HepG2 (cell line): ENCODE measurements at regions not wholly inside any gene's neighbourhood (a gene's known extent, or its start where the extent isn't known, plus 50 kb on each side); places are given as distances from the start of the nearest gene placed in this dataset.

ENCODE experiments used
- ESRRA ChIP-seq: sonication (generic); formaldehyde crosslinking; IDR thresholded peaks from 2 replicates; pipeline ENCODE4 v1.5.1; 2020; ENCODE audit warnings: mild to moderate bottlenecking, low read depth, missing genetic modification reagents
- KLF16 ChIP-seq, 2 experiments: sonication (generic) in 1 of 2; formaldehyde crosslinking in 1 of 2; IDR thresholded peaks; 2 replicates each; pipeline versions ENCODE4 v1.6.1 to v1.8.0; 2016 to 2023; ENCODE audit warnings: missing genetic modification reagents in 2 of 2, missing compliant biosample characterization in 1 of 2
- TARDBP ChIP-seq: sonication (generic); formaldehyde crosslinking; IDR thresholded peaks from 2 replicates; pipeline ENCODE4 v1.8.0; 2022; ENCODE audit warnings: mild to moderate bottlenecking, missing genetic modification reagents
- YY1 ChIP-seq: IDR thresholded peaks from 2 replicates; pipeline ENCODE4 v1.6.1; 2011; ENCODE audit warnings: low read length, low read depth, moderate library complexity, mild to moderate bottlenecking; ENCODE audit not compliant: insufficient read depth, insufficient replicate concordance
- ZNF101 ChIP-seq: sonication (generic); formaldehyde crosslinking; IDR thresholded peaks from 2 replicates; pipeline ENCODE4 v1.4.0; 2020; ENCODE audit warnings: mild to moderate bottlenecking, low read depth, missing genetic modification reagents, borderline replicate concordance
- ZSCAN9 ChIP-seq: IDR thresholded peaks from 2 replicates; pipeline ENCODE4 v1.6.1; 2016; ENCODE audit warnings: borderline replicate concordance
- TF ChIP-seq, protein P1 (sequence below): sonication (generic); formaldehyde crosslinking; IDR thresholded peaks from 2 replicates; pipeline ENCODE4 v1.9.0; 2022; ENCODE audit warnings: missing genetic modification reagents, mild to moderate bottlenecking, borderline replicate concordance
- TF ChIP-seq, protein P2 (sequence below): sonication (generic); formaldehyde crosslinking; IDR thresholded peaks from 2 replicates; pipeline ENCODE4 v1.5.0; 2020; ENCODE audit warnings: missing genetic modification reagents
- TF ChIP-seq, protein P3 (sequence below): sonication (generic); formaldehyde crosslinking; IDR thresholded peaks from 2 replicates; pipeline ENCODE4 v1.5.0; 2020; ENCODE audit warnings: mild to moderate bottlenecking, missing genetic modification reagents, moderate library complexity
- TF ChIP-seq, protein P4 (sequence below): sonication (generic); formaldehyde crosslinking; IDR thresholded peaks from 2 replicates; pipeline ENCODE4 v1.5.1; 2020; ENCODE audit warnings: missing genetic modification reagents, mild to moderate bottlenecking, borderline replicate concordance

DNA sequence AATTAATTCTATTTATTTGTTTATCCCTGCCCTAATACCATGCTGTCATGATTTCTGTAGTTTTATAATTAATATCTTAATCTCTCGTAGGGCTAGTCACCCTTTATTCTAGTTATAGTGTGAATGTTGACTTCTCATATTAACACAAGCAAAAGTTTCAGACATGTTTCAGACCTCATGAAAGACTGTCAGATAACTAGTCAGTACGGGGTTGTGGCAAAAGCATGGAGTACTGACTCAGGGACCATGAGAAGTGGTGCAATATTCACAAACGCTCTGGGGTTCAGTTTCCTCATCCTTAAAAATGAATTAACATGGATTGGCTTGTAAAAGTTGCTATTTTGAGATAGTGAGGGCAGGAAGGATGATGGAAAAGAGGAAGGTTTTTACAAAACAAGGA is 148.9 kb downstream of the TMEM200A start:
- TF ChIP-seq, protein P1, sequence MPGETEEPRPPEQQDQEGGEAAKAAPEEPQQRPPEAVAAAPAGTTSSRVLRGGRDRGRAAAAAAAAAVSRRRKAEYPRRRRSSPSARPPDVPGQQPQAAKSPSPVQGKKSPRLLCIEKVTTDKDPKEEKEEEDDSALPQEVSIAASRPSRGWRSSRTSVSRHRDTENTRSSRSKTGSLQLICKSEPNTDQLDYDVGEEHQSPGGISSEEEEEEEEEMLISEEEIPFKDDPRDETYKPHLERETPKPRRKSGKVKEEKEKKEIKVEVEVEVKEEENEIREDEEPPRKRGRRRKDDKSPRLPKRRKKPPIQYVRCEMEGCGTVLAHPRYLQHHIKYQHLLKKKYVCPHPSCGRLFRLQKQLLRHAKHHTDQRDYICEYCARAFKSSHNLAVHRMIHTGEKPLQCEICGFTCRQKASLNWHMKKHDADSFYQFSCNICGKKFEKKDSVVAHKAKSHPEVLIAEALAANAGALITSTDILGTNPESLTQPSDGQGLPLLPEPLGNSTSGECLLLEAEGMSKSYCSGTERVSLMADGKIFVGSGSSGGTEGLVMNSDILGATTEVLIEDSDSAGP, result no peak
- TF ChIP-seq ZNF101 (CRISPR knock-in tag) (no peak), KLF16 (CRISPR knock-in tag; IDR thresholded peaks at IDR 0.05) (no peak), TARDBP (CRISPR knock-in tag) (no peak), YY1 (no peak), ESRRA (no peak), ZSCAN9 (CRISPR knock-in tag) (no peak)
- TF ChIP-seq, protein P2, sequence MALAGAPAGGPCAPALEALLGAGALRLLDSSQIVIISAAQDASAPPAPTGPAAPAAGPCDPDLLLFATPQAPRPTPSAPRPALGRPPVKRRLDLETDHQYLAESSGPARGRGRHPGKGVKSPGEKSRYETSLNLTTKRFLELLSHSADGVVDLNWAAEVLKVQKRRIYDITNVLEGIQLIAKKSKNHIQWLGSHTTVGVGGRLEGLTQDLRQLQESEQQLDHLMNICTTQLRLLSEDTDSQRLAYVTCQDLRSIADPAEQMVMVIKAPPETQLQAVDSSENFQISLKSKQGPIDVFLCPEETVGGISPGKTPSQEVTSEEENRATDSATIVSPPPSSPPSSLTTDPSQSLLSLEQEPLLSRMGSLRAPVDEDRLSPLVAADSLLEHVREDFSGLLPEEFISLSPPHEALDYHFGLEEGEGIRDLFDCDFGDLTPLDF (CRISPR knock-in tag), result no peak
- TF ChIP-seq, protein P3, sequence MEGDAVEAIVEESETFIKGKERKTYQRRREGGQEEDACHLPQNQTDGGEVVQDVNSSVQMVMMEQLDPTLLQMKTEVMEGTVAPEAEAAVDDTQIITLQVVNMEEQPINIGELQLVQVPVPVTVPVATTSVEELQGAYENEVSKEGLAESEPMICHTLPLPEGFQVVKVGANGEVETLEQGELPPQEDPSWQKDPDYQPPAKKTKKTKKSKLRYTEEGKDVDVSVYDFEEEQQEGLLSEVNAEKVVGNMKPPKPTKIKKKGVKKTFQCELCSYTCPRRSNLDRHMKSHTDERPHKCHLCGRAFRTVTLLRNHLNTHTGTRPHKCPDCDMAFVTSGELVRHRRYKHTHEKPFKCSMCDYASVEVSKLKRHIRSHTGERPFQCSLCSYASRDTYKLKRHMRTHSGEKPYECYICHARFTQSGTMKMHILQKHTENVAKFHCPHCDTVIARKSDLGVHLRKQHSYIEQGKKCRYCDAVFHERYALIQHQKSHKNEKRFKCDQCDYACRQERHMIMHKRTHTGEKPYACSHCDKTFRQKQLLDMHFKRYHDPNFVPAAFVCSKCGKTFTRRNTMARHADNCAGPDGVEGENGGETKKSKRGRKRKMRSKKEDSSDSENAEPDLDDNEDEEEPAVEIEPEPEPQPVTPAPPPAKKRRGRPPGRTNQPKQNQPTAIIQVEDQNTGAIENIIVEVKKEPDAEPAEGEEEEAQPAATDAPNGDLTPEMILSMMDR (CRISPR knock-in tag), result no peak
- TF ChIP-seq, protein P4, sequence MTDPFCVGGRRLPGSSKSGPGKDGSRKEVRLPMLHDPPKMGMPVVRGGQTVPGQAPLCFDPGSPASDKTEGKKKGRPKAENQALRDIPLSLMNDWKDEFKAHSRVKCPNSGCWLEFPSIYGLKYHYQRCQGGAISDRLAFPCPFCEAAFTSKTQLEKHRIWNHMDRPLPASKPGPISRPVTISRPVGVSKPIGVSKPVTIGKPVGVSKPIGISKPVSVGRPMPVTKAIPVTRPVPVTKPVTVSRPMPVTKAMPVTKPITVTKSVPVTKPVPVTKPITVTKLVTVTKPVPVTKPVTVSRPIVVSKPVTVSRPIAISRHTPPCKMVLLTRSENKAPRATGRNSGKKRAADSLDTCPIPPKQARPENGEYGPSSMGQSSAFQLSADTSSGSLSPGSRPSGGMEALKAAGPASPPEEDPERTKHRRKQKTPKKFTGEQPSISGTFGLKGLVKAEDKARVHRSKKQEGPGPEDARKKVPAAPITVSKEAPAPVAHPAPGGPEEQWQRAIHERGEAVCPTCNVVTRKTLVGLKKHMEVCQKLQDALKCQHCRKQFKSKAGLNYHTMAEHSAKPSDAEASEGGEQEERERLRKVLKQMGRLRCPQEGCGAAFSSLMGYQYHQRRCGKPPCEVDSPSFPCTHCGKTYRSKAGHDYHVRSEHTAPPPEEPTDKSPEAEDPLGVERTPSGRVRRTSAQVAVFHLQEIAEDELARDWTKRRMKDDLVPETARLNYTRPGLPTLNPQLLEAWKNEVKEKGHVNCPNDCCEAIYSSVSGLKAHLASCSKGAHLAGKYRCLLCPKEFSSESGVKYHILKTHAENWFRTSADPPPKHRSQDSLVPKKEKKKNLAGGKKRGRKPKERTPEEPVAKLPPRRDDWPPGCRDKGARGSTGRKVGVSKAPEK (CRISPR knock-in tag), result no peak
